ENCODE measurements at regions not wholly inside any gene's neighbourhood (a gene's known extent, or its start where the extent isn't known, plus 50 kb on each side); places are given as distances from the start of the nearest gene placed in this dataset.

DNA sequence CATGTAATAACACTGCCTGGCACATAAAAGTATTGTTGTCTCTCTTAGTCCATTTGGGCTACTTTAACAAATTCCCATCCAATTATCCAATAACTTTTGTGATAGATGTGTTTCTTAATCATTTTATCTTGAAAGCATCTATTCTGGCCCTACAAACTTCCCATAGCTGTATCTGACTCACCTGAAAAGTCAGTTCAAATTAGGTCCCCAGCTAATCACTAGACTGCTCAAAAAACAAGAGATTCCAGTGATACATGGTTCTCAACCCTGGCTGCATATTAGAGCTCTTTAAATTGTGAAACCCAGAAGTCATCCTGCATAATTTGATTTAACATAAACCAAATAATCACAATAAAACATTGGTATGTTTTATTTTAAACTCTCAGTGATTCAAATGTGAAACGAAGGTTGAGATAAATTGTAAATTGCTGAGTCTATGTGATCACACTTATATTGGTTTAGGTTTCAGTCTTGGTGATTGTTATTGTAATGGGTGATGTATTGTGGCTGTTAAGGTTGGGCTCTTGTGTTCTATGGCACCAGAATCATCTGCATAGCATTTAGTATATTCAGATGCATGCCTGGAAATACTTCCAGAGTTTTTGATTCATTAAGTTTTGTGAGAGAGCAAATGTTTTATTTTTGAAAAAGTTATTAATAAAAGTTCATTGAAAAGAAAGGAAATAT, 268.9 kb upstream of the KCNMB2 start:
- no peak for DNase-seq
- intact Hi-C loops (cut with DNase I) = no loop called here
- 44 to 61% (median 55%) methylated on average over 1 of the region's 1 CpG for WGBS, 3 donors
- TF ChIP-seq EP300 (IDR thresholded peaks at IDR 0.05) (no peak), POLR2A (IDR thresholded peaks at IDR 0.05) (no peak), CTCF (IDR thresholded peaks at IDR 0.05) (no peak)
- Histone ChIP-seq H3K27ac (no peak overlapping the region), H3K27me3 (no peaks in the 10 kb centered on the region), H3K36me3 (no peaks in the 10 kb centered on the region), H3K4me3 (no peak overlapping the region), H3K9me3 (no peaks in the 10 kb centered on the region), H3K4me1 (ENCODE audit: insufficient read depth) (no peaks in the 10 kb centered on the region)

- no peaks in the 10 kb centered on the region for H3K9me3 ChIP-seq
- H3K27ac ChIP-seq = no peak overlapping the region
- no peak for TF ChIP-seq EP300 (IDR thresholded peaks at IDR 0.05)
- no peak for TF ChIP-seq POLR2A (IDR thresholded peaks at IDR 0.05)
- no peak for TF ChIP-seq CTCF (IDR thresholded peaks at IDR 0.05)
- H3K4me1 ChIP-seq (ENCODE audit: insufficient read depth) = peaks cover 1% of the 10 kb centered on the region
- no peak for DNase-seq
- H3K4me3 ChIP-seq = no peak overlapping the region
- whole genome bisulfite sequencing, 3 donors = 96 to 99% (median 96%) methylated on average over 4 of the region's 4 CpGs
- H3K27me3 ChIP-seq = no peaks in the 10 kb centered on the region
- intact Hi-C loops (cut with DNase I) = no loop called here
- H3K36me3 ChIP-seq = no peaks in the 10 kb centered on the region
These were observed 265.4 kb upstream of the KCNMB2 start for GRCh38 chr3:178270838-178271237.

DNA sequence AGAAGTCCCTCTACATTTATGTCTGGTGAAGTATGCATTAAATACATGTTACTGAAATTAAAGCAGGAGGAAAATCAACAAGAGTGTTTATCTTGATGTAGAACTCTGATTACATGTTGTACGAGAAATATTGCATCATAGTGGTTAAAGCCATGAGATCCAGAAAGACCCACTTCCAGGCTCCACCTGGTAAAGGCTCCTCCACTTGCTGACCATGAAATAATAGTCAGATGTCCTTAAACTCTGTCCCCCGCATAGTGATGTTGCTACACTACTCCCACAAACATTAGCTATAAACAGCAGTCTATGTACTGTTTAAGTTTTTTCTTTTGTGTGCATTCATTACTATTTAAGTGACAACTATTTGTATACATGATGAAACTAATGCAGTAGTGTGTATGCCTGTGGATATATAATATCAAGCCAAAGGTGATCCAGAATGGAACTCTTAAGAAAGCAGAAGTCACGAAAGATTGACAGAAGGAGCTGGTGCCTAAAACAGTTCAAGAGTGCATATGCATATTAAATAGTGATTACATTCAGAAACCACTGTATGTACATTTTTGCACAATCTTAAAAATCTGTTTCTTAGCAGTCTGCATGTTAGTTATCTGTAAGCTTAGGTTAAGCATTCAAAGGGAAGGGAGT, 264.4 kb upstream of the KCNMB2 start:
- intact Hi-C loops (cut with DNase I) = no loop called here
- H3K9me3 ChIP-seq = no peaks in the 10 kb centered on the region
- H3K4me1 ChIP-seq (ENCODE audit: insufficient read depth) = peaks cover 1% of the 10 kb centered on the region
- no peaks in the 10 kb centered on the region for H3K36me3 ChIP-seq
- WGBS, 3 donors = 88 to 93% (median 93%) methylated on average over 3 of the region's 3 CpGs
- no peak for TF ChIP-seq EP300 (IDR thresholded peaks at IDR 0.05)
- no peak for TF ChIP-seq POLR2A (IDR thresholded peaks at IDR 0.05)
- TF ChIP-seq CTCF (IDR thresholded peaks at IDR 0.05) = no peak
- DNase-seq = no peak
- H3K27me3 ChIP-seq = no peaks in the 10 kb centered on the region
- H3K4me3 ChIP-seq = no peak overlapping the region
- no peak overlapping the region for H3K27ac ChIP-seq

- no peak for TF ChIP-seq POLR2A (IDR thresholded peaks at IDR 0.05)
- TF ChIP-seq CTCF (IDR thresholded peaks at IDR 0.05) = no peak
- TF ChIP-seq EP300 (IDR thresholded peaks at IDR 0.05) = no peak
- Histone ChIP-seq H3K4me3 (no peak overlapping the region), H3K36me3 (no peaks in the 10 kb centered on the region), H3K27ac (no peak overlapping the region), H3K9me3 (no peaks in the 10 kb centered on the region), H3K27me3 (no peaks in the 10 kb centered on the region), H3K4me1 (ENCODE audit: insufficient read depth) (peaks cover 1% of the 10 kb centered on the region)
- intact Hi-C loops (cut with DNase I) = no loop called here
- DNase-seq = no peak
- 50 to 82% (median 72%) methylated on average over 3 of the region's 3 CpGs for WGBS, 3 donors
These were observed 263.4 kb upstream of the KCNMB2 start for GRCh38 chr3:178272841-178273240.

Data from ovary (tissue), 7 donors.